Upper lobe of left lung (tissue), 4 donors: ENCODE measurements at regions not wholly inside any gene's neighbourhood (a gene's known extent, or its start where the extent isn't known, plus 50 kb on each side); places are given as distances from the start of the nearest gene placed in this dataset.

ENCODE experiments used
- POLR2A ChIP-seq, 4 donors: fragments of 450-650 bp; IDR thresholded peaks; one replicate each; pipeline ENCODE4 v1.5.1; 2016 to 2017; ENCODE audit warnings: antibody characterized with exemption in 4 of 4, mild to moderate bottlenecking in 2 of 4
- POLR2AphosphoS5 ChIP-seq, 2 donors: sonication (generic); formaldehyde crosslinking; IDR thresholded peaks; one replicate each; pipeline ENCODE4 v1.5.1; 2017; ENCODE audit warnings: antibody characterized with exemption in 2 of 2
- TF ChIP-seq, protein P1 (sequence below), 6 experiments: fragments of 450-650 bp in 4 of 6; fragments of 200-600 bp in 2 of 6; sonication (generic) in 2 of 6; IDR thresholded peaks; one replicate each; pipeline ENCODE4 v1.5.1; 2016 to 2019; ENCODE audit warnings: antibody characterized with exemption in 6 of 6

DNA sequence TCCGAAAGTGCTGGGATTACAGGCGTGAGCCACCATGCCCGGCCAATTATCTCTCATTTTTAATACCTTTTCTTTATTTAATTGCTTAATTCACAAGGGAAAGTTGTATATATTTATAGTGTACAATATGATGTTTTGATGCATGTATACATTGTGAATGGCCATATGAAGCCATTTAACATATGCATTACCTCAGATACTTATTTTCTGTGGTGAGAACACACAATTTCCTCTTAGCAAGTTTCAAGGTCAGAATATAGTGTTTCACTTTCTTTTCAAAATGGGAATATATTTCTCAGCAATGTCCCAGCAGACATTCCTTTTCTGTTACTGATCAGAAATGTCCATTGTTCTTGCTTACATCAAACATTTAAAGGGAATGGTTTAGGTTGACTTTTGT is 1596.3 kb downstream of the MAT2B start:
- TF ChIP-seq POLR2AphosphoS5 (IDR thresholded peaks at IDR 0.05) (no peak), POLR2A (IDR thresholded peaks at IDR 0.05) (no peak)
- TF ChIP-seq, protein P1, sequence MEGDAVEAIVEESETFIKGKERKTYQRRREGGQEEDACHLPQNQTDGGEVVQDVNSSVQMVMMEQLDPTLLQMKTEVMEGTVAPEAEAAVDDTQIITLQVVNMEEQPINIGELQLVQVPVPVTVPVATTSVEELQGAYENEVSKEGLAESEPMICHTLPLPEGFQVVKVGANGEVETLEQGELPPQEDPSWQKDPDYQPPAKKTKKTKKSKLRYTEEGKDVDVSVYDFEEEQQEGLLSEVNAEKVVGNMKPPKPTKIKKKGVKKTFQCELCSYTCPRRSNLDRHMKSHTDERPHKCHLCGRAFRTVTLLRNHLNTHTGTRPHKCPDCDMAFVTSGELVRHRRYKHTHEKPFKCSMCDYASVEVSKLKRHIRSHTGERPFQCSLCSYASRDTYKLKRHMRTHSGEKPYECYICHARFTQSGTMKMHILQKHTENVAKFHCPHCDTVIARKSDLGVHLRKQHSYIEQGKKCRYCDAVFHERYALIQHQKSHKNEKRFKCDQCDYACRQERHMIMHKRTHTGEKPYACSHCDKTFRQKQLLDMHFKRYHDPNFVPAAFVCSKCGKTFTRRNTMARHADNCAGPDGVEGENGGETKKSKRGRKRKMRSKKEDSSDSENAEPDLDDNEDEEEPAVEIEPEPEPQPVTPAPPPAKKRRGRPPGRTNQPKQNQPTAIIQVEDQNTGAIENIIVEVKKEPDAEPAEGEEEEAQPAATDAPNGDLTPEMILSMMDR (IDR thresholded peaks at IDR 0.05): no peak
